ENCODE measurements at regions not wholly inside any gene's neighbourhood (a gene's known extent, or its start where the extent isn't known, plus 50 kb on each side); places are given as distances from the start of the nearest gene placed in this dataset.

DNA sequence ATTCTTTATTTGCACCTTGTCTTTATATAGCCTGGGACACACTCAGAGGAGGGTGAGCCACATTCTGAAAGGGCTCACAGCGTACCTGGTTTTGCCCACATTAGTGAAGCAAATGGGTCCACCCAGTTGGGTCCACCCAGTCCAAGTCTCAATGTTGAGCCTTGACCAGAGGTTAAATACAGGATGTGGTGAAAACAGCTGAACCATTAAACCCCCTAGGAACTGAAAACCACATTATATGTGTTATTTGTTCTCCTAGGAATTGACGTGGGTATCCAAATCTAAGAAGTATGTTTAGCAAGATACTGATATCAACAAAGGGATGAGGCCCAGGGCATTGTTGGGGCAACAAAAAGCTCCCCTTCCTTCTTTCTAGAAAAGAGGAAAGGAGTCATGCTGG, 83.8 kb downstream of the SETD4 start:
- Mint-ChIP-seq H3K4me1 (ENCODE audit: unreplicated experiment) (no peaks in the 10 kb centered on the region), H3K4me3 (ENCODE audit: unreplicated experiment) (no peak overlapping the region), H3K36me3 (ENCODE audit: low read depth, unreplicated experiment) (no peaks in the 10 kb centered on the region), H3K9me3 (ENCODE audit: unreplicated experiment) (peaks cover 6% of the 10 kb centered on the region), H3K27me3 (ENCODE audit: unreplicated experiment) (no peaks in the 10 kb centered on the region), H3K27ac (ENCODE audit: unreplicated experiment) (no peak overlapping the region)
- TF ChIP-seq CTCF (IDR thresholded peaks at IDR 0.05; ENCODE audit: unreplicated experiment) = no peak
- no peak for DNase-seq (ENCODE audit: low spot score)

- Mint-ChIP-seq H3K9me3 (ENCODE audit: unreplicated experiment) (peaks cover 6% of the 10 kb centered on the region), H3K4me3 (ENCODE audit: unreplicated experiment) (no peak overlapping the region), H3K27me3 (ENCODE audit: unreplicated experiment) (peaks cover 3% of the 10 kb centered on the region), H3K4me1 (ENCODE audit: unreplicated experiment) (no peaks in the 10 kb centered on the region), H3K36me3 (ENCODE audit: low read depth, unreplicated experiment) (no peaks in the 10 kb centered on the region), H3K27ac (ENCODE audit: unreplicated experiment) (no peak overlapping the region)
- DNase-seq (ENCODE audit: low spot score) = no peak
- no peak for TF ChIP-seq CTCF (IDR thresholded peaks at IDR 0.05; ENCODE audit: unreplicated experiment)
Observed at GRCh38 chr21:35974775-35975174, 85.6 kb downstream of the SETD4 start.

- DNase-seq (ENCODE audit: low spot score) = no peak
- Mint-ChIP-seq H3K27me3 (ENCODE audit: unreplicated experiment) (peaks cover 3% of the 10 kb centered on the region), H3K36me3 (ENCODE audit: low read depth, unreplicated experiment) (no peaks in the 10 kb centered on the region), H3K9me3 (ENCODE audit: unreplicated experiment) (no peaks in the 10 kb centered on the region), H3K4me1 (ENCODE audit: unreplicated experiment) (no peaks in the 10 kb centered on the region), H3K4me3 (ENCODE audit: unreplicated experiment) (no peak overlapping the region), H3K27ac (ENCODE audit: unreplicated experiment) (no peak overlapping the region)
- no peak for TF ChIP-seq CTCF (IDR thresholded peaks at IDR 0.05; ENCODE audit: unreplicated experiment)
Observed at GRCh38 chr21:35971824-35972223, 88.5 kb downstream of the SETD4 start.

DNA sequence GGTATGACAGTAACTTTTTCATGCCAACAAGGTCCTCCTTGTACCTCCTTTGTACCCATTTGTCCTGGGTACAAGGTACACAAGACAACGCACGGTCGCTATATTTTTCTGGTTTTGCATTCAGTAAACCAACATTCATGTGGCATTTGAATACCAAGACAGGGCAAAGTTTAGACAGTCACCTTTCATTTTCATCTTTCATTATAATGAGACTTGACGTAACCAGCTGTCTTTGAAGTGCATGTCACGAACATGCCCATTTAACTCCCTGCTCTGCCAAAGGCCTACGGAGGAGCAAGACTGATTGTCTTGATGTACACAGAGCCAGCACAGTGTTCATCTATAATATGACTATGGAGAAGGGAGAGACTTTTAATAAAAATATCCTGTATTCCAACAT, 91.0 kb downstream of the SETD4 start:
- no peak for DNase-seq (ENCODE audit: low spot score)
- Mint-ChIP-seq H3K36me3 (ENCODE audit: low read depth, unreplicated experiment) (no peaks in the 10 kb centered on the region), H3K9me3 (ENCODE audit: unreplicated experiment) (no peaks in the 10 kb centered on the region), H3K27me3 (ENCODE audit: unreplicated experiment) (peaks cover 3% of the 10 kb centered on the region), H3K4me1 (ENCODE audit: unreplicated experiment) (no peaks in the 10 kb centered on the region), H3K4me3 (ENCODE audit: unreplicated experiment) (no peak overlapping the region), H3K27ac (ENCODE audit: unreplicated experiment) (no peak overlapping the region)
- TF ChIP-seq CTCF (IDR thresholded peaks at IDR 0.05; ENCODE audit: unreplicated experiment) = no peak

- Mint-ChIP-seq H3K4me3 (ENCODE audit: unreplicated experiment) (no peak overlapping the region), H3K4me1 (ENCODE audit: unreplicated experiment) (no peaks in the 10 kb centered on the region), H3K27ac (ENCODE audit: unreplicated experiment) (no peak overlapping the region), H3K27me3 (ENCODE audit: unreplicated experiment) (peaks cover 3% of the 10 kb centered on the region), H3K36me3 (ENCODE audit: low read depth, unreplicated experiment) (no peaks in the 10 kb centered on the region), H3K9me3 (ENCODE audit: unreplicated experiment) (no peaks in the 10 kb centered on the region)
- no peak for TF ChIP-seq CTCF (IDR thresholded peaks at IDR 0.05; ENCODE audit: unreplicated experiment)
- no peak for DNase-seq (ENCODE audit: low spot score)
Observed at GRCh38 chr21:35968564-35968963, 91.8 kb downstream of the SETD4 start.

Measured in endothelial cell (in vitro differentiated cells).